Body of pancreas (tissue), 4 donors: ENCODE measurements at regions not wholly inside any gene's neighbourhood (a gene's known extent, or its start where the extent isn't known, plus 50 kb on each side); places are given as distances from the start of the nearest gene placed in this dataset.

Experiments
- POLR2A ChIP-seq, 3 donors: fragments of 450-650 bp; IDR thresholded peaks; one replicate each; pipeline ENCODE4 v1.6.1; 2016; ENCODE audit warnings: antibody characterized with exemption in 3 of 3, mild to moderate bottlenecking in 2 of 3
- TF ChIP-seq, protein P1 (sequence below), 7 experiments: fragments of 450-650 bp in 4 of 7; fragments of 200-600 bp in 3 of 7; sonication (generic) in 3 of 7; IDR thresholded peaks; one replicate each; pipeline ENCODE4 v1.5.1; 2016 to 2019; ENCODE audit warnings: antibody characterized with exemption in 7 of 7

DNA sequence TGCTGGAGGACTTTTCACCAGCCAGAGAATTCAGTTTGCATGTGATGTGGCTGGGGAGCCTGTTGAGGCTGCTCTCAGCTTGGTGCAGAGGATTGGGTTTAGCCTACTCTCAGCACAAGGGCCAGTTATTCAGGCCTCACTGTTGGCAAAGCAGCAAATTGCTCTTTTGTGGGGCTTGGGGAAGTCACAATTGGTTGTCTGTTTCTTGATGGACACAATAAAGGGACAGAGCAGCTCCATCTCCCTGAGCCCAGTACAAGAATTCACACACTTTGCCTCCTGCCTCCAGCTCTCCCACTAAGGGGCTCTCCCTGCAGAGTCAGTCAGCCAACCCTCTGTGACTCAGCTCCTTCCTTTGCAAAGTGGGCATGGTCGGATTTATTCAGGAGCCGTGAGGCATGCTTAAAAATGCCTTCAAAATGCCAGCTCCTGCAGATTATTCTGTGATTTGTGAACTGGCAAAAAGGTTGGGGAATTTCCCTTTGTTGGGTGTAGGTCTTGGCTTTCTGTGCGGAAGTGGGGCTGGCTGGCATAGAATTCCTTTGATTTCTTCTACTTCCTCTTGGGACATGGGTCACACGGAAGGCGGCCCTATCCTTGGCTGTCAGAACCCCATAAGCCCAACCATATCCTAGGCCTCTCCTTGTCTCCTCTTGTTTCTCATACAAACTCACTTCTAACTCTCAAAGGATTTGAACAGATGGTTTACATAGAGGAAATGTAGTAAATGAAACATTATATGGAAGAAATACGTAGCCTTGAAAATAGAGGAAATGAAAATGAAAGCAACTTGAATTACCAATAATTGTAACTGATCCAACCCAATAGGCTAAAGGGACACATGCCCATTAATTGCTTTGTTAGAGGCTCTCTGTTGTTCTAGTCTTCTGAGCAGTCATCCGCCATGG lies 118.7 kb upstream of the CD180 start:
- TF ChIP-seq, protein P1, sequence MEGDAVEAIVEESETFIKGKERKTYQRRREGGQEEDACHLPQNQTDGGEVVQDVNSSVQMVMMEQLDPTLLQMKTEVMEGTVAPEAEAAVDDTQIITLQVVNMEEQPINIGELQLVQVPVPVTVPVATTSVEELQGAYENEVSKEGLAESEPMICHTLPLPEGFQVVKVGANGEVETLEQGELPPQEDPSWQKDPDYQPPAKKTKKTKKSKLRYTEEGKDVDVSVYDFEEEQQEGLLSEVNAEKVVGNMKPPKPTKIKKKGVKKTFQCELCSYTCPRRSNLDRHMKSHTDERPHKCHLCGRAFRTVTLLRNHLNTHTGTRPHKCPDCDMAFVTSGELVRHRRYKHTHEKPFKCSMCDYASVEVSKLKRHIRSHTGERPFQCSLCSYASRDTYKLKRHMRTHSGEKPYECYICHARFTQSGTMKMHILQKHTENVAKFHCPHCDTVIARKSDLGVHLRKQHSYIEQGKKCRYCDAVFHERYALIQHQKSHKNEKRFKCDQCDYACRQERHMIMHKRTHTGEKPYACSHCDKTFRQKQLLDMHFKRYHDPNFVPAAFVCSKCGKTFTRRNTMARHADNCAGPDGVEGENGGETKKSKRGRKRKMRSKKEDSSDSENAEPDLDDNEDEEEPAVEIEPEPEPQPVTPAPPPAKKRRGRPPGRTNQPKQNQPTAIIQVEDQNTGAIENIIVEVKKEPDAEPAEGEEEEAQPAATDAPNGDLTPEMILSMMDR (IDR thresholded peaks at IDR 0.05), result no peak
- TF ChIP-seq POLR2A (IDR thresholded peaks at IDR 0.05), result no peak
